H1 (cell line): ENCODE measurements at regions not wholly inside any gene's neighbourhood (a gene's known extent, or its start where the extent isn't known, plus 50 kb on each side); places are given as distances from the start of the nearest gene placed in this dataset.
A peak's percentile ranks its signal among the peaks of the same experiment; 100 is the strongest.

Experiments
- CTCF ChIA-PET: fragments of 300-600 bp; sonication (Branson Sonifier 250); formaldehyde crosslinking; loops from one replicate; lab custom pipeline; 2021; ENCODE audit not compliant: partially characterized antibody; lab: Charles Lee
- POLR2A ChIA-PET: fragments of 300-600 bp; sonication (Branson Sonifier 250); formaldehyde crosslinking; loops from one replicate; lab custom pipeline; 2021; ENCODE audit warnings: inconsistent platforms; ENCODE audit not compliant: partially characterized antibody; lab: Charles Lee
- DNase-seq, 2 experiments: peaks; one replicate each; pipeline versions ENCODE4 v3.0.0 to v3.0.0-alpha.2; 2010 to 2022; ENCODE audit warnings: low spot score in 2 of 2, low read depth in 1 of 2, mixed read lengths in 1 of 2
- FAIRE-seq: peaks from 2 replicates; lab custom pipeline; 2011; peaks lifted over from hg19 to GRCh38; lab: Jason Lieb, UNC
- H2AFZ ChIP-seq: 2 replicates; pipeline ENCODE4 v1.8.1; 2012; ENCODE audit warnings: low read length, inconsistent platforms
- H2AK5ac ChIP-seq: 2 replicates; pipeline ENCODE4 v1.6.1; 2013; ENCODE audit warnings: low read depth, low read length
- H2BK120ac ChIP-seq: replicated peaks from 2 replicates; pipeline ENCODE3; 2013; ENCODE audit warnings: low read depth, low read length, inconsistent platforms
- H2BK12ac ChIP-seq: 2 replicates; pipeline ENCODE4 v1.6.1; 2013; ENCODE audit warnings: low read depth, low read length
- H2BK15ac ChIP-seq: 2 replicates; pipeline ENCODE4 v1.6.1; 2013; ENCODE audit warnings: low read length
- H2BK20ac ChIP-seq: 2 replicates; pipeline ENCODE4 v1.6.1; 2013; ENCODE audit warnings: low read length
- H2BK5ac ChIP-seq: 2 replicates; pipeline ENCODE4 v1.6.1; 2013; ENCODE audit warnings: low read depth, low read length
- H3K14ac ChIP-seq: 2 replicates; pipeline ENCODE4 v1.6.1; 2013; ENCODE audit warnings: inconsistent platforms; ENCODE audit not compliant: insufficient read length
- H3K18ac ChIP-seq: 2 replicates; pipeline ENCODE4 v1.6.1; 2013; ENCODE audit warnings: low read length; ENCODE audit errors: extremely low read depth
- H3K23ac ChIP-seq: 2 replicates; pipeline ENCODE4 v1.6.1; 2013; ENCODE audit warnings: inconsistent platforms; ENCODE audit not compliant: insufficient read length
- H3K23me2 ChIP-seq: 2 replicates; pipeline ENCODE4 v1.6.1; 2013; ENCODE audit warnings: low read depth, low read length
- H3K27ac ChIP-seq: 2 replicates; pipeline ENCODE4 v1.6.1; 2011; ENCODE audit warnings: low read depth, low read length, inconsistent platforms
- H3K27me3 ChIP-seq, 4 experiments: replicated peaks in 1 of 4; 1 replicate in 1 of 4; 2 replicates in 3 of 4; pipeline versions ENCODE4 v1.6.1 to v1.8.1; 2011 to 2013; ENCODE audit warnings: low read length in 3 of 4, mild to moderate bottlenecking in 3 of 4, inconsistent platforms in 2 of 4, mixed read lengths in 2 of 4, moderate library complexity in 1 of 4; ENCODE audit not compliant: control insufficient read depth in 3 of 4, insufficient read depth in 3 of 4; ENCODE audit errors: extremely low read depth in 1 of 4
- H3K36me3 ChIP-seq, 4 experiments: 2 replicates each; pipeline versions ENCODE4 v1.6.1 to v1.8.1; 2011 to 2013; ENCODE audit warnings: mild to moderate bottlenecking in 4 of 4, low read length in 3 of 4, moderate library complexity in 2 of 4, control low read depth in 1 of 4, inconsistent platforms in 1 of 4; ENCODE audit not compliant: insufficient read depth in 4 of 4, control insufficient read depth in 2 of 4
- H3K4ac ChIP-seq: replicated peaks from 2 replicates; pipeline ENCODE3; 2013; ENCODE audit warnings: low read length, low read depth, mixed read lengths, inconsistent platforms; ENCODE audit not compliant: insufficient read length
- H3K4me1 ChIP-seq, 4 experiments: replicated peaks in 1 of 4; 1 replicate in 1 of 4; 2 replicates in 3 of 4; pipeline versions ENCODE4 v1.6.1 to v1.8.1; 2011 to 2013; ENCODE audit warnings: low read length in 3 of 4, inconsistent platforms in 2 of 4, mixed read lengths in 1 of 4; ENCODE audit not compliant: insufficient read depth in 4 of 4, control insufficient read depth in 3 of 4
- H3K4me2 ChIP-seq, 2 experiments: 2 replicates each; pipeline versions ENCODE4 v1.6.1 to v1.8.1; 2011 to 2013; ENCODE audit warnings: low read depth in 2 of 2, low read length in 2 of 2, control low read depth in 1 of 2, inconsistent platforms in 1 of 2, mild to moderate bottlenecking in 1 of 2; ENCODE audit not compliant: insufficient read depth in 1 of 2
- H3K4me3 ChIP-seq, 4 experiments: fragments of 200-600, 300-600 bp in 1 of 4; sonication (generic), shearing (Covaris generic), sonication (Bioruptor Twin) in 1 of 4; 2 replicates each; pipeline versions ENCODE4 v1.5.1 to v1.8.1; 2011 to 2016; ENCODE audit warnings: low read length in 4 of 4, low read depth in 3 of 4, control low read depth in 2 of 4, inconsistent platforms in 2 of 4, mild to moderate bottlenecking in 2 of 4, mixed read lengths in 1 of 4, moderate library complexity in 1 of 4; ENCODE audit not compliant: insufficient read depth in 2 of 4; ENCODE audit errors: extremely low read depth in 1 of 4
- H3K56ac ChIP-seq: replicated peaks from 2 replicates; pipeline ENCODE3; 2013; ENCODE audit warnings: low read depth, mild to moderate bottlenecking, mixed read lengths, low read length, inconsistent platforms; ENCODE audit not compliant: insufficient read length
- H3K79me1 ChIP-seq: 2 replicates; pipeline ENCODE4 v1.6.1; 2013; ENCODE audit warnings: low read depth, low read length, control low read depth
- H3K79me2 ChIP-seq, 2 experiments: 2 replicates each; pipeline versions ENCODE4 v1.6.1 to v1.8.1; 2012 to 2013; ENCODE audit warnings: low read length in 2 of 2, mild to moderate bottlenecking in 2 of 2, inconsistent platforms in 1 of 2; ENCODE audit not compliant: insufficient read depth in 2 of 2, control insufficient read depth in 1 of 2
- H3K9ac ChIP-seq, 4 experiments: replicated peaks in 1 of 4; 1 replicate in 1 of 4; 2 replicates in 3 of 4; pipeline versions ENCODE4 v1.6.1 to v1.8.1; 2011 to 2013; ENCODE audit warnings: low read depth in 3 of 4, low read length in 3 of 4, control low read depth in 2 of 4, mild to moderate bottlenecking in 2 of 4, moderate library complexity in 2 of 4, inconsistent platforms in 1 of 4; ENCODE audit errors: extremely low read depth in 1 of 4
- H3K9me3 ChIP-seq, 2 experiments: 2 replicates each; pipeline versions ENCODE4 v1.6.1 to v1.8.1; 2012 to 2013; ENCODE audit warnings: mild to moderate bottlenecking in 2 of 2, moderate library complexity in 2 of 2, control low read depth in 1 of 2, inconsistent platforms in 1 of 2, low read depth in 1 of 2, low read length in 1 of 2, mixed read lengths in 1 of 2; ENCODE audit not compliant: insufficient read depth in 2 of 2
- H4K20me1 ChIP-seq, 2 experiments: replicated peaks in 1 of 2; 2 replicates each; pipeline versions ENCODE3 to v1.8.1; 2011 to 2013; ENCODE audit warnings: inconsistent platforms in 2 of 2, low read length in 2 of 2, mild to moderate bottlenecking in 1 of 2; ENCODE audit not compliant: insufficient read depth in 2 of 2, control insufficient read depth in 1 of 2
- H4K5ac ChIP-seq: 2 replicates; pipeline ENCODE4 v1.6.1; 2013; ENCODE audit warnings: low read length, low read depth, mixed read lengths, inconsistent platforms; ENCODE audit not compliant: insufficient read length
- H4K8ac ChIP-seq: 2 replicates; pipeline ENCODE4 v1.8.0; 2013; ENCODE audit warnings: mild to moderate bottlenecking, moderate library complexity, low read length, inconsistent platforms; ENCODE audit not compliant: insufficient read depth; ENCODE audit errors: extremely low read depth
- H4K91ac ChIP-seq: replicated peaks from 2 replicates; pipeline ENCODE3; 2013; ENCODE audit warnings: low read length, mixed read lengths, inconsistent platforms; ENCODE audit not compliant: insufficient read length
- RAD21 ChIP-seq, 2 experiments: IDR thresholded peaks in 1 of 2; conservative IDR thresholded peaks in 1 of 2; 2 replicates each; pipeline ENCODE4 v1.6.1; 2011; ENCODE audit warnings: low read depth in 2 of 2, low read length in 2 of 2, improper control_type of control experiment in 1 of 2, inconsistent platforms in 1 of 2, mild to moderate bottlenecking in 1 of 2, moderate library complexity in 1 of 2
- SUZ12 ChIP-seq: fragments of 200-600 bp; sonication (generic); IDR thresholded peaks from 2 replicates; pipeline ENCODE4 v1.6.1; 2012; ENCODE audit warnings: mild to moderate bottlenecking, inconsistent platforms, low read length, moderate library complexity, mixed read lengths
- WGBS, 2 experiments: shearing (Covaris generic) in 1 of 2; methylation state at CpG; one replicate each; pipeline versions ENCODE4 v1.1.6 to v1.1.7; 2013 to 2015; ENCODE audit warnings: low lambda C conversion rate in 2 of 2, mixed read lengths in 2 of 2, inconsistent platforms in 1 of 2, low coverage in 1 of 2, missing lambda C conversion rate in 1 of 2; ENCODE audit not compliant: insufficient replicate concordance in 2 of 2, insufficient coverage in 1 of 2, insufficient read length in 1 of 2; ENCODE audit errors: extremely low coverage in 1 of 2, missing lambda C conversion rate in 1 of 2; 5-methylcytosine and 5-hydroxymethylcytosine counted together

DNA sequence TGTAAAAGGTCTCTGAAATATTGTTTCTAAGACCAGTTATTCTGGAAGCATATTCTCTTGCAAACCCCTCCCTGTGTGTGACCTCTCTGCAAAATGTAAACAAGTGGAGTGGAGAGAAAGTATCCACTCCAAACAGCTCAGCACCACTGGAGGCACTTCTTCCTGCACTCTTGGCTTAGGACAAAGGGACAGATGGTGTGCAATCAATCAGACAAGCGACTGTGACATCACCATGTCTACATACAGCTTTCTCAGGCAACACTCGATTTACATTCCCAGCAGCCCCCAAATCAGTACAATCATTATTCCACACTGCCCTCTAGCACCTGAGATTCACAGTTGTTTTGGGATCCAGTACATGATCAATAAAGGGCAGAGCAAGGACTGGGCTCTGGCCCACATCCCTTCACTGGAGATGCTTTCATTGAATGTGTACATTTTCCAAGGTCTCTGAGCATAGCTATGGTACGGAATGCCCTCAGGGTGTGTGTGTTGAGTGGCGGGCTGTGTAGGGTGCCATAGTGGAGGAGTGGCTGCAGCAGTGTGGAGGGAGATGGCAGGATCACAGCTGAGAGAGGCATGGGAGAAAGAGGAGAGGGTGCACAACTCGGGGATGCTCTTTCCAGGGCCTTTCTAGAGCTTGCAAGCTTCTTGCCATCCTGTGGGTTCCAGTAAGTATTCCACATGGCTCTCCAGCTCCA, 311.8 kb upstream of the ST6GAL2 start:
- H4K8ac ChIP-seq, result no peak overlapping the region
- no peak overlapping the region for H2BK15ac ChIP-seq
- no peak overlapping the region for H3K9ac ChIP-seq
- H2AK5ac ChIP-seq, result no peak overlapping the region
- no peaks in the 10 kb centered on the region for H3K27me3 ChIP-seq
- no peak overlapping the region for H3K27ac ChIP-seq
- no peaks in the 10 kb centered on the region for H3K9me3 ChIP-seq
- TF ChIP-seq RAD21 (IDR thresholded peaks at IDR 0.05 in 1 of 2, conservative IDR thresholded peaks at IDR 0.05 in 1 of 2; ENCODE audit: low read depth in 2 of 2, low read length in 2 of 2) (peak in 1 of 2 experiments; percentile 22; a peak in 1 of 4 replicates), SUZ12 (no peak)
- FAIRE-seq, result no peak
- POLR2A ChIA-PET, result no interaction called here
- H3K4me3 ChIP-seq, result no peak overlapping the region
- H2BK20ac ChIP-seq, result no peak overlapping the region
- no peak overlapping the region for H2BK12ac ChIP-seq
- H3K14ac ChIP-seq, result no peak overlapping the region
- no peak overlapping the region for H4K5ac ChIP-seq
- no peaks in the 10 kb centered on the region for H3K79me2 ChIP-seq
- H2BK5ac ChIP-seq, result no peak overlapping the region
- CTCF ChIA-PET, result interaction anchor here (0.6 to 1.6 kb wide), 3 partner anchors 107 to 363 kb away, joined by 3 read pairs; no protein-coding TSS in a partner anchor
- H3K4me1 ChIP-seq, result no peaks in the 10 kb centered on the region
- WGBS, 2 experiments, result 89% methylated on average over 4 of the region's 5 CpGs; no CpG with 5 or more reads in 1 of the 2 experiments
- no peak overlapping the region for H2BK120ac ChIP-seq
- no peak overlapping the region for H3K56ac ChIP-seq
- no peaks in the 10 kb centered on the region for H3K23me2 ChIP-seq
- H3K4me2 ChIP-seq, result no peak overlapping the region
- H3K23ac ChIP-seq, result no peak overlapping the region
- DNase-seq, result no peak
- no peaks in the 10 kb centered on the region for H4K20me1 ChIP-seq
- H3K18ac ChIP-seq, result no peak overlapping the region
- H3K79me1 ChIP-seq, result no peaks in the 10 kb centered on the region
- no peaks in the 10 kb centered on the region for H3K36me3 ChIP-seq
- no peak overlapping the region for H3K4ac ChIP-seq
- H2AFZ ChIP-seq, result no peak overlapping the region
- no peak overlapping the region for H4K91ac ChIP-seq
